Left lung (tissue), 4 donors: ENCODE measurements at regions not wholly inside any gene's neighbourhood (a gene's known extent, or its start where the extent isn't known, plus 50 kb on each side); places are given as distances from the start of the nearest gene placed in this dataset.

Source experiments
- ATAC-seq: fragments of 200-7000 bp; cut with Tn5 transposase; one replicate; pipeline ENCODE4 v1.9.1; 2020; ENCODE audit warnings: moderate library complexity
- DNase-seq, 4 donors: peaks; one replicate each; pipeline ENCODE4 v3.0.0-alpha.2; 2013 to 2020
- H3K27ac ChIP-seq, 2 donors: fragments of 200-600 bp; sonication (generic) in 1 of 2; one replicate each; pipeline versions ENCODE4 v1.5.0 to v1.8.0; 2020 to 2021
- H3K27me3 ChIP-seq, 2 donors: fragments of 200-600 bp; sonication (generic) in 1 of 2; one replicate each; pipeline versions ENCODE4 v1.5.0 to v1.8.0; 2020 to 2021
- H3K36me3 ChIP-seq, 2 donors: fragments of 200-600 bp; sonication (generic) in 1 of 2; one replicate each; pipeline versions ENCODE4 v1.5.0 to v1.8.0; 2020 to 2021
- H3K4me1 ChIP-seq, 2 donors: fragments of 200-600 bp; one replicate each; pipeline ENCODE4 v1.8.0; 2021
- H3K4me3 ChIP-seq, 2 donors: fragments of 200-600 bp; sonication (generic) in 1 of 2; one replicate each; pipeline versions ENCODE4 v1.5.0 to v1.8.0; 2020 to 2021; ENCODE audit warnings: mild to moderate bottlenecking in 1 of 2
- H3K9me3 ChIP-seq, 2 donors: fragments of 200-600 bp; sonication (generic) in 1 of 2; one replicate each; pipeline versions ENCODE4 v1.5.0 to v1.8.0; 2020 to 2021
- intact Hi-C, 2 donors: fragments of 100-400 bp; cut with DNase I; formaldehyde crosslinking; loops; one replicate each; pipeline versions ENCODE4 v1.11.2 to v1.14.2; 2022
- TF ChIP-seq, protein P1 (sequence below), 2 donors: fragments of 200-600 bp; sonication (generic) in 1 of 2; IDR thresholded peaks; one replicate each; pipeline versions ENCODE4 v1.5.0 to v1.8.0; 2021; ENCODE audit warnings: antibody characterized with exemption in 2 of 2
- donor health status: DM: no; HTN: yes; CAD: no.
- donor health status: DM: no; HTN: no; CAD: no.

DNA sequence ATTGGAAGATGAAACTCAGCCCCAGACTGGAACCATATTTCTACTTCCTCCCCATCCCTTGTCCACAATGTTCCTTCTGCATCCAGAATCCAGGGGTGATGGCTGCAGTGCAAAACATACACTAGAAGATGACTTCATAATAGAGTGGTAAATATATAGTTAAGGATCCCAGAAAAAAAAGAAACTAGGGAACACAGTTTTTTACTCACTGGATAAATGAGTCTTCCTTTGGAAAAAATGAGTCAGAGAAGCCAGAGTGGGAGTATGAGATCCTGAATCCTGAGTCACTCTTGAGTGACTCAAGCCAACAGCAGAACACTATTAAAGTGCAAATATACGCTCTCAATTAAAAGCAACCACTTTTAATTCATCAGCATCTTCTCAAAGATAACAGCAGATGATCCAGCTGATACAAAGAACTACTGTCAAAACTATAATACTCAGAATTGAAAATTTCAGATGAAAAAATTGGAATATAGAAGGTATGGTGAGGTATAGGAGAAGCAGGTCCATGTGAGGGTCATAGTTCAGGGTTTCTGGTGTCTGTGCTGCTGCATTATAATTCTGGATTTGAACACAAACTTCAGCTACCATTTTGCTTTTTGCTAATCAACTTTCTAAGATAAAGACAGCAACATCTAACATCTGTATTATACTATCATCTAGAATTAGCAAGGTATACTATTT, 987.2 kb upstream of the CDH2 start:
- H3K27me3 ChIP-seq = no peaks in the 10 kb centered on the region
- intact Hi-C loops = no loop called here
- no peak overlapping the region for H3K4me3 ChIP-seq
- peak overlapping the region in 1 of 2 donors; percentile 37 for H3K27ac ChIP-seq
- peaks cover 0 to 6% of the 10 kb centered on the region in 2 donors for H3K9me3 ChIP-seq
- no peak for DNase-seq
- ATAC-seq = peak; percentile 82
- TF ChIP-seq, protein P1, sequence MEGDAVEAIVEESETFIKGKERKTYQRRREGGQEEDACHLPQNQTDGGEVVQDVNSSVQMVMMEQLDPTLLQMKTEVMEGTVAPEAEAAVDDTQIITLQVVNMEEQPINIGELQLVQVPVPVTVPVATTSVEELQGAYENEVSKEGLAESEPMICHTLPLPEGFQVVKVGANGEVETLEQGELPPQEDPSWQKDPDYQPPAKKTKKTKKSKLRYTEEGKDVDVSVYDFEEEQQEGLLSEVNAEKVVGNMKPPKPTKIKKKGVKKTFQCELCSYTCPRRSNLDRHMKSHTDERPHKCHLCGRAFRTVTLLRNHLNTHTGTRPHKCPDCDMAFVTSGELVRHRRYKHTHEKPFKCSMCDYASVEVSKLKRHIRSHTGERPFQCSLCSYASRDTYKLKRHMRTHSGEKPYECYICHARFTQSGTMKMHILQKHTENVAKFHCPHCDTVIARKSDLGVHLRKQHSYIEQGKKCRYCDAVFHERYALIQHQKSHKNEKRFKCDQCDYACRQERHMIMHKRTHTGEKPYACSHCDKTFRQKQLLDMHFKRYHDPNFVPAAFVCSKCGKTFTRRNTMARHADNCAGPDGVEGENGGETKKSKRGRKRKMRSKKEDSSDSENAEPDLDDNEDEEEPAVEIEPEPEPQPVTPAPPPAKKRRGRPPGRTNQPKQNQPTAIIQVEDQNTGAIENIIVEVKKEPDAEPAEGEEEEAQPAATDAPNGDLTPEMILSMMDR (IDR thresholded peaks at IDR 0.05) = no peak
- no peaks in the 10 kb centered on the region for H3K4me1 ChIP-seq
- no peaks in the 10 kb centered on the region for H3K36me3 ChIP-seq

GRCh38 chr18:29163596-29163995, 986.7 kb upstream of the CDH2 start:
- TF ChIP-seq, protein P1 (IDR thresholded peaks at IDR 0.05) = no peak
- no peaks in the 10 kb centered on the region for H3K4me1 ChIP-seq
- H3K27ac ChIP-seq = no peak overlapping the region
- peaks cover 0 to 6% of the 10 kb centered on the region in 2 donors for H3K9me3 ChIP-seq
- no peak overlapping the region for H3K4me3 ChIP-seq
- DNase-seq (no peak), ATAC-seq (no peak)
- intact Hi-C loops = no loop called here
- H3K27me3 ChIP-seq = no peaks in the 10 kb centered on the region
- no peaks in the 10 kb centered on the region for H3K36me3 ChIP-seq

DNA sequence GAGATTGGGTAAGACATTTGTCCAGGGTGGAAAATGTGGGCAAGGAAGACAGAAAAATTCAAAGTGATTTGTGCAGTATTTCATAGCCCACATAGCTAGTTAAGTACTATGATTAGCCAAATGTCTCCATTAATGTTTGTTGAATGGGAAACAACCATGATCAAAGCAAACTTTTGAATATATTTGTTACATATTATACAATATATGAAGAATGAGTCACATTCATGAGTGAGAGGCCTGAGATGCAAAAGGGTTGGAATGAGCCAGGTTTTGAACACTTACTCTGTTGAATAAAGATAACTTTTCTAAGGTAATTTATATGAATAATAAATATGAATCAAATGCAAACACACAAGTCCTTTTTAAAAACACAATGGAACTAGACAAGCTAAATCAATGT, 984.5 kb upstream of the CDH2 start:
- no peaks in the 10 kb centered on the region for H3K36me3 ChIP-seq
- no peak overlapping the region for H3K4me3 ChIP-seq
- H3K27ac ChIP-seq = no peak overlapping the region
- TF ChIP-seq, protein P1 (IDR thresholded peaks at IDR 0.05) = no peak
- no peak for DNase-seq
- no peaks in the 10 kb centered on the region for H3K27me3 ChIP-seq
- ATAC-seq = no peak
- intact Hi-C loops = no loop called here
- H3K4me1 ChIP-seq = no peaks in the 10 kb centered on the region
- H3K9me3 ChIP-seq = no peaks in the 10 kb centered on the region

- no peak overlapping the region for H3K27ac ChIP-seq
- H3K4me3 ChIP-seq = no peak overlapping the region
- H3K9me3 ChIP-seq = no peaks in the 10 kb centered on the region
- H3K4me1 ChIP-seq = no peaks in the 10 kb centered on the region
- ATAC-seq (peak; percentile 53), DNase-seq (no peak)
- no peaks in the 10 kb centered on the region for H3K36me3 ChIP-seq
- intact Hi-C loops = no loop called here
- TF ChIP-seq, protein P1 (IDR thresholded peaks at IDR 0.05) = no peak
- no peaks in the 10 kb centered on the region for H3K27me3 ChIP-seq
Measured at GRCh38 chr18:29160170-29160569, 983.2 kb upstream of the CDH2 start.

DNA sequence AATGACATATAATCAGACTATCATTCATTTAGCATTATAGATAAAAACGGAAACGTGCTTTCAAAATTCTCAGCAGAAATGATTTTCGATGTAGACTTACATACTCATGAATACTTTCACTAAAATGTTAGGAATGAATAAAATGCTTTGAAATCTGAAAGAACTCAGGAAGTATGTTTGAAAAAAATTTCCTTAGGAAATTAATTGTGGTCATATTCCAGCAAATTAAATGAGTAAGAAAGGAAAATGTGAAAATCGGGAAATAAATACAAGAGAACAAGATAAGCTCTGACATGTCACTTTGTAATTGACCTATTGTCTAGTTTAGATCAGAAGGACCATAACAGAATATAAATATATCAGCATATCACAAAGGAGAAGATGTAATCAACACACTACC, 981.0 kb upstream of the CDH2 start:
- Histone ChIP-seq H3K9me3 (no peaks in the 10 kb centered on the region), H3K27me3 (no peaks in the 10 kb centered on the region), H3K4me1 (no peaks in the 10 kb centered on the region), H3K36me3 (no peaks in the 10 kb centered on the region), H3K27ac (no peak overlapping the region), H3K4me3 (no peak overlapping the region)
- TF ChIP-seq, protein P1 (IDR thresholded peaks at IDR 0.05) = no peak
- intact Hi-C loops = no loop called here
- DNase-seq = no peak
- no peak for ATAC-seq
